Thyroid gland (tissue), 4 donors: ENCODE measurements at regions not wholly inside any gene's neighbourhood (a gene's known extent, or its start where the extent isn't known, plus 50 kb on each side); places are given as distances from the start of the nearest gene placed in this dataset.
A peak's percentile ranks its signal among the peaks of the same experiment; 100 is the strongest.

ENCODE experiments used
- DNase-seq, 2 donors: peaks; one replicate each; pipeline ENCODE4 v3.0.0-alpha.2; 2019
- H3K27ac ChIP-seq, 3 donors: fragments of 200-600 bp; sonication (generic); 1 replicate in 2 of 3; 2 replicates in 1 of 3; pipeline ENCODE4 v1.5.1; 2016 to 2019; ENCODE audit warnings: mild to moderate bottlenecking in 1 of 3, moderate library complexity in 1 of 3
- H3K27me3 ChIP-seq: fragments of 200-600 bp; sonication (generic); one replicate; pipeline ENCODE4 v1.5.1; 2019
- H3K36me3 ChIP-seq, 2 donors: fragments of 200-600 bp; sonication (generic); one replicate each; pipeline ENCODE4 v1.5.1; 2016 to 2019
- H3K4me1 ChIP-seq, 2 donors: fragments of 200-600 bp; sonication (generic); one replicate each; pipeline ENCODE4 v1.5.1; 2017 to 2019
- H3K4me3 ChIP-seq, 3 donors: fragments of 200-600 bp; sonication (generic); replicated peaks in 1 of 3; 1 replicate in 2 of 3; 2 replicates in 1 of 3; pipeline ENCODE4 v1.5.1; 2016; ENCODE audit warnings: mild to moderate bottlenecking in 1 of 3
- H3K9me3 ChIP-seq: fragments of 200-600 bp; sonication (generic); one replicate; pipeline ENCODE4 v1.5.1; 2017
- CTCF ChIP-seq, 6 experiments: fragments of 200-600 bp in 3 of 6; fragments of 450-650 bp in 3 of 6; sonication (generic) in 3 of 6; IDR thresholded peaks; one replicate each; pipeline ENCODE4 v1.5.1; 2016 to 2019; ENCODE audit warnings: antibody characterized with exemption in 6 of 6, mild to moderate bottlenecking in 2 of 6, inconsistent platforms in 1 of 6, moderate library complexity in 1 of 6
- POLR2A ChIP-seq, 2 donors: fragments of 450-650 bp; IDR thresholded peaks; one replicate each; pipeline ENCODE4 v1.6.1; 2017; ENCODE audit warnings: antibody characterized with exemption in 2 of 2, mild to moderate bottlenecking in 2 of 2, moderate library complexity in 1 of 2
- WGBS, 2 donors: methylation state at CpG; one replicate each; pipeline ENCODE4 v1.1.5; 2017; 5-methylcytosine and 5-hydroxymethylcytosine counted together
- intact Hi-C: fragments of 100-400 bp; cut with DNase I; formaldehyde crosslinking; loops from one replicate; pipeline ENCODE4 v1.15.1; 2023

- no peaks in the 10 kb centered on the region for H3K9me3 ChIP-seq
- 87 to 92% methylated on average over 1 of the region's 1 CpG for WGBS, 2 donors
- H3K4me1 ChIP-seq: peaks cover 0 to 18% of the 10 kb centered on the region in 2 donors
- no peak overlapping the region for H3K27ac ChIP-seq
- TF ChIP-seq CTCF (IDR thresholded peaks at IDR 0.05) (no peak), POLR2A (IDR thresholded peaks at IDR 0.05) (no peak)
- DNase-seq: no peak
- intact Hi-C loops: no loop called here
- no peaks in the 10 kb centered on the region for H3K36me3 ChIP-seq
- H3K4me3 ChIP-seq: no peak overlapping the region
- H3K27me3 ChIP-seq: no peaks in the 10 kb centered on the region
Measured at GRCh38 chr1:56335394-56335793, 244.0 kb downstream of the PLPP3 start.

DNA sequence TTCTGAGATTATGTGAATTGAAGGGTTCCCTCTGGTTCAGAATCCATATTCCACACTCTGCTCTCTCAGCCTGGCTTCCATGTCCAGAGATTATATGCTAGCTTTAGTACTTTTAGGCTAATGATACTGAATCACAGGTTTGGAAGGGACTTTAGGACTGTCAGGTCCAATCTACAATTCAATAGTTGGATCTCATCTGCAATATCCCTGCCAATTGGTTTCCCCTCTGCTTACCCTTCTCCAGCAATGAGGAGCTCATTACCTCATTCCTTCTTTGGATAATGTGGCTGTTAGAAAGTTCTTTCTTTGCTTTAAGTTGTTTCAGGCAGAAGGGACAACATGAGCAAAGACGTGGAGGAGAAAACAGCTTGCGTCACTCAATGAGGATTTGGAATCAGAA, 245.3 kb downstream of the PLPP3 start:
- DNase-seq: no peak
- Histone ChIP-seq H3K27me3 (no peaks in the 10 kb centered on the region), H3K27ac (no peak overlapping the region), H3K9me3 (no peaks in the 10 kb centered on the region), H3K4me1 (peaks cover 0 to 7% of the 10 kb centered on the region in 2 donors), H3K4me3 (no peak overlapping the region), H3K36me3 (no peaks in the 10 kb centered on the region)
- 81 to 92% methylated on average over 2 of the region's 2 CpGs for WGBS, 2 donors
- intact Hi-C loops: no loop called here
- TF ChIP-seq POLR2A (IDR thresholded peaks at IDR 0.05) (no peak), CTCF (IDR thresholded peaks at IDR 0.05) (no peak)

GRCh38 chr1:56333461-56333860, 245.9 kb downstream of the PLPP3 start:
- no peak overlapping the region for H3K27ac ChIP-seq
- no peaks in the 10 kb centered on the region for H3K36me3 ChIP-seq
- no peaks in the 10 kb centered on the region for H3K27me3 ChIP-seq
- peaks cover 0 to 4% of the 10 kb centered on the region in 2 donors for H3K4me1 ChIP-seq
- no peaks in the 10 kb centered on the region for H3K9me3 ChIP-seq
- TF ChIP-seq CTCF (IDR thresholded peaks at IDR 0.05): no peak
- WGBS, 2 donors: 72 to 77% methylated on average over 2 of the region's 2 CpGs
- peak; percentile 58 to 64 for DNase-seq
- intact Hi-C loops: no loop called here
- H3K4me3 ChIP-seq: no peak overlapping the region

GRCh38 chr1:56331892-56332567, 247.3 kb downstream of the PLPP3 start:
- no peaks in the 10 kb centered on the region for H3K9me3 ChIP-seq
- peaks cover 0 to 4% of the 10 kb centered on the region in 2 donors for H3K4me1 ChIP-seq
- H3K36me3 ChIP-seq: no peaks in the 10 kb centered on the region
- no peak for TF ChIP-seq POLR2A (IDR thresholded peaks at IDR 0.05)
- TF ChIP-seq CTCF (IDR thresholded peaks at IDR 0.05): no peak
- no peak overlapping the region for H3K27ac ChIP-seq
- WGBS, 2 donors: 86 to 89% methylated on average over 12 of the region's 12 CpGs
- DNase-seq: no peak
- no peak overlapping the region for H3K4me3 ChIP-seq
- no peaks in the 10 kb centered on the region for H3K27me3 ChIP-seq
- intact Hi-C loops: no loop called here

GRCh38 chr1:56331207-56331891, 248.0 kb downstream of the PLPP3 start:
- WGBS, 2 donors: 82 to 96% methylated on average over 2 of the region's 2 CpGs
- no peaks in the 10 kb centered on the region for H3K9me3 ChIP-seq
- intact Hi-C loops: no loop called here
- H3K36me3 ChIP-seq: no peaks in the 10 kb centered on the region
- no peak overlapping the region for H3K27ac ChIP-seq
- no peak overlapping the region for H3K4me3 ChIP-seq
- peaks cover 0 to 4% of the 10 kb centered on the region in 2 donors for H3K4me1 ChIP-seq
- no peak for DNase-seq
- no peak for TF ChIP-seq POLR2A (IDR thresholded peaks at IDR 0.05)
- no peak for TF ChIP-seq CTCF (IDR thresholded peaks at IDR 0.05)
- H3K27me3 ChIP-seq: no peaks in the 10 kb centered on the region
